Mesenchymal stem cell (in vitro differentiated cells and primary cell): ENCODE measurements at regions not wholly inside any gene's neighbourhood (a gene's known extent, or its start where the extent isn't known, plus 50 kb on each side); places are given as distances from the start of the nearest gene placed in this dataset.
A peak's percentile ranks its signal among the peaks of the same experiment; 100 is the strongest.

ENCODE experiments used
- DNase-seq: peaks from one replicate; pipeline ENCODE4 v3.0.0-alpha.2; 2013
- H2AFZ ChIP-seq: one replicate; pipeline ENCODE4 v1.6.1; 2013; ENCODE audit warnings: low read depth, mild to moderate bottlenecking, control low read depth, inconsistent platforms, low read length, moderate library complexity
- H2AK5ac ChIP-seq: 2 replicates; pipeline ENCODE4 v1.6.1; 2013; ENCODE audit warnings: low read length, moderate library complexity, mild to moderate bottlenecking, inconsistent platforms; ENCODE audit not compliant: severe bottlenecking
- H2BK120ac ChIP-seq: one replicate; pipeline ENCODE4 v1.6.1; 2013; ENCODE audit warnings: low read depth, mild to moderate bottlenecking, inconsistent platforms, low read length, moderate library complexity
- H2BK12ac ChIP-seq, 2 experiments: one replicate each; pipeline ENCODE4 v1.6.1; 2013; ENCODE audit warnings: inconsistent platforms in 2 of 2, low read length in 2 of 2, mild to moderate bottlenecking in 2 of 2, moderate library complexity in 2 of 2, control low read depth in 1 of 2
- H2BK15ac ChIP-seq: one replicate; pipeline ENCODE4 v1.6.1; 2013; ENCODE audit warnings: mild to moderate bottlenecking, low read depth, inconsistent platforms; ENCODE audit not compliant: poor library complexity, severe bottlenecking
- H2BK5ac ChIP-seq: 2 replicates; pipeline ENCODE4 v1.6.1; 2013; ENCODE audit warnings: low read depth, mild to moderate bottlenecking, low read length, control low read depth, inconsistent platforms; ENCODE audit not compliant: poor library complexity, severe bottlenecking
- H3K14ac ChIP-seq, 2 experiments: one replicate each; pipeline ENCODE4 v1.6.1; 2013; ENCODE audit warnings: inconsistent platforms in 2 of 2, low read length in 2 of 2, control low read depth in 1 of 2, mild to moderate bottlenecking in 1 of 2, moderate library complexity in 1 of 2
- H3K18ac ChIP-seq, 2 experiments: one replicate each; pipeline ENCODE4 v1.6.1; 2013; ENCODE audit warnings: inconsistent platforms in 2 of 2, low read length in 2 of 2, control low read depth in 1 of 2, low read depth in 1 of 2, mild to moderate bottlenecking in 1 of 2
- H3K23ac ChIP-seq, 2 experiments: one replicate each; pipeline ENCODE4 v1.6.1; 2013; ENCODE audit warnings: inconsistent platforms in 2 of 2, low read length in 2 of 2, mild to moderate bottlenecking in 2 of 2, moderate library complexity in 2 of 2, control low read depth in 1 of 2
- H3K27ac ChIP-seq: 2 replicates; pipeline ENCODE4 v1.5.1; 2013; ENCODE audit warnings: mild to moderate bottlenecking, moderate library complexity, low read length, control low read depth, inconsistent platforms; ENCODE audit not compliant: poor library complexity, severe bottlenecking
- H3K27me3 ChIP-seq, 2 experiments: 2 replicates each; pipeline versions ENCODE4 v1.6.1 to v1.7.0; 2013; ENCODE audit warnings: low read length in 2 of 2, mild to moderate bottlenecking in 2 of 2, moderate library complexity in 2 of 2, control low read depth in 1 of 2, inconsistent platforms in 1 of 2; ENCODE audit not compliant: control insufficient read depth in 1 of 2, insufficient read depth in 1 of 2
- H3K36me3 ChIP-seq, 2 experiments: 2 replicates each; pipeline versions ENCODE4 v1.6.1 to v1.7.0; 2013; ENCODE audit warnings: low read length in 2 of 2, control low read depth in 1 of 2, inconsistent platforms in 1 of 2, low read depth in 1 of 2, mild to moderate bottlenecking in 1 of 2; ENCODE audit not compliant: insufficient read depth in 2 of 2, control insufficient read depth in 1 of 2
- H3K4ac ChIP-seq, 2 experiments: one replicate each; pipeline ENCODE4 v1.6.1; 2013; ENCODE audit warnings: inconsistent platforms in 2 of 2, low read length in 2 of 2, mild to moderate bottlenecking in 2 of 2, moderate library complexity in 2 of 2, control low read depth in 1 of 2, low read depth in 1 of 2
- H3K4me1 ChIP-seq: 2 replicates; pipeline ENCODE4 v1.6.1; 2013; ENCODE audit warnings: low read depth, low read length, control low read depth; ENCODE audit not compliant: control insufficient read depth, insufficient read depth
- H3K4me2 ChIP-seq: 2 replicates; pipeline ENCODE4 v1.6.1; 2013; ENCODE audit warnings: low read length, mild to moderate bottlenecking, inconsistent platforms; ENCODE audit not compliant: poor library complexity, severe bottlenecking
- H3K4me3 ChIP-seq, 2 experiments: 2 replicates each; pipeline versions ENCODE4 v1.5.1 to v1.7.0; 2013; ENCODE audit warnings: low read length in 2 of 2, mild to moderate bottlenecking in 2 of 2, control low read depth in 1 of 2, low read depth in 1 of 2; ENCODE audit not compliant: insufficient read depth in 1 of 2
- H3K79me1 ChIP-seq: replicated peaks from 2 replicates; pipeline ENCODE4 v1.6.1; 2013; ENCODE audit warnings: mild to moderate bottlenecking, control low read depth, low read length, inconsistent platforms; ENCODE audit not compliant: poor library complexity, severe bottlenecking
- H3K9ac ChIP-seq: 2 replicates; pipeline ENCODE4 v1.7.0; 2013; ENCODE audit warnings: mild to moderate bottlenecking, low read length, moderate library complexity
- H3K9me3 ChIP-seq: 2 replicates; pipeline ENCODE4 v1.7.0; 2013; ENCODE audit warnings: mild to moderate bottlenecking, low read length; ENCODE audit not compliant: control insufficient read depth
- H4K8ac ChIP-seq: one replicate; pipeline ENCODE4 v1.6.1; 2013; ENCODE audit warnings: inconsistent platforms, mild to moderate bottlenecking, low read length, moderate library complexity
- H4K91ac ChIP-seq: one replicate; pipeline ENCODE4 v1.6.1; 2013; ENCODE audit warnings: mild to moderate bottlenecking, low read length, inconsistent platforms
- WGBS: methylation state at CpG from one replicate; pipeline ENCODE4 v1.1.7; 2013; ENCODE audit warnings: mixed read lengths; 5-methylcytosine and 5-hydroxymethylcytosine counted together

DNA sequence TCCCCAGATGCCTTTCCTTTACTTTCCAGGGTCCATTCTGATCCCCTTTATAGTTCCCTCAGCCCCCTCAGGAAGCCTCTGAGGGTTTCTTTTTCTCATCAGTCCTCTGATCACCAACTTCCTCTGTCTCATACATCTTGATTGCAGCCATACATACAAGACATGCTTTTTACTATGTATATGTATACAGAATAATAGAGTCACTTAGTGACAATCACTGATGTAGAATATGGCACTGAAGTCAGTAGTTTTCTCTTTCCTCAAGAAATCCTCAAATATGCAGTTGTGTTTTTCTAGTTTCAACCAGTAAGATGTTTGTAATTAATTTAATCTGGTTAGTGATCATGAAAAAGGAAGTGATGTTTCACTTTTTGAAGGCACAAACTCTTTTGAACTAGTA is 364.1 kb downstream of the MAN2A1 start:
- no peak overlapping the region for H3K4me2 ChIP-seq

GRCh38 chr5:110054240-110054639 is 364.5 kb downstream of the MAN2A1 start:
- H2BK120ac ChIP-seq = no peak overlapping the region
- WGBS = 68% methylated on average over 1 of the region's 2 CpGs
- H2AK5ac ChIP-seq = no peak overlapping the region
- no peak overlapping the region for H3K4ac ChIP-seq
- no peak overlapping the region for H2BK12ac ChIP-seq
- H3K23ac ChIP-seq = no peak overlapping the region
- H3K27me3 ChIP-seq = peaks cover 4 to 15% of the 10 kb centered on the region in 2 experiments
- H3K18ac ChIP-seq = no peak overlapping the region
- H2BK5ac ChIP-seq = no peak overlapping the region
- no peak overlapping the region for H4K8ac ChIP-seq
- H3K14ac ChIP-seq = no peak overlapping the region
- H3K79me1 ChIP-seq = no peaks in the 10 kb centered on the region
- no peak overlapping the region for H2BK15ac ChIP-seq
- H3K9ac ChIP-seq = no peak overlapping the region
- no peaks in the 10 kb centered on the region for H3K36me3 ChIP-seq
- H3K4me2 ChIP-seq = no peak overlapping the region
- H3K4me3 ChIP-seq = no peak overlapping the region
- H3K4me1 ChIP-seq = no peaks in the 10 kb centered on the region
- H3K27ac ChIP-seq = no peak overlapping the region
- no peak overlapping the region for H4K91ac ChIP-seq
- H3K9me3 ChIP-seq = no peaks in the 10 kb centered on the region
- H2AFZ ChIP-seq = no peak overlapping the region
- DNase-seq = peak; percentile 72

More for the DNA sequence above, 364.1 kb downstream of the MAN2A1 start:
- no peak overlapping the region for H2BK120ac ChIP-seq
- H3K18ac ChIP-seq = no peak overlapping the region
- DNase-seq = no peak
- H3K4me1 ChIP-seq = no peaks in the 10 kb centered on the region
- no peaks in the 10 kb centered on the region for H3K79me1 ChIP-seq
- H3K4ac ChIP-seq = peak overlapping the region in 1 of 2 experiments; percentile 64
- H3K27me3 ChIP-seq = peaks cover 4 to 17% of the 10 kb centered on the region in 2 experiments
- no peak overlapping the region for H3K9ac ChIP-seq
- no peak overlapping the region for H2BK15ac ChIP-seq
- no peak overlapping the region for H3K14ac ChIP-seq
- no peak overlapping the region for H2AK5ac ChIP-seq
- H2AFZ ChIP-seq = no peak overlapping the region
- no peak overlapping the region for H3K27ac ChIP-seq
- no peaks in the 10 kb centered on the region for H3K9me3 ChIP-seq
- H3K23ac ChIP-seq = no peak overlapping the region
- peak overlapping the region in 1 of 2 experiments; percentile 75 for H2BK12ac ChIP-seq
- no peak overlapping the region for H4K8ac ChIP-seq
- no peak overlapping the region for H4K91ac ChIP-seq
- no peak overlapping the region for H2BK5ac ChIP-seq
- no peak overlapping the region for H3K4me3 ChIP-seq
- no peaks in the 10 kb centered on the region for H3K36me3 ChIP-seq

GRCh38 chr5:110055302-110055701 is 365.6 kb downstream of the MAN2A1 start:
- no peak overlapping the region for H4K8ac ChIP-seq
- no peak overlapping the region for H2BK5ac ChIP-seq
- H4K91ac ChIP-seq = no peak overlapping the region
- DNase-seq = peak; percentile 27
- no peak overlapping the region for H2AK5ac ChIP-seq
- no peaks in the 10 kb centered on the region for H3K4me1 ChIP-seq
- H3K23ac ChIP-seq = no peak overlapping the region
- H3K27ac ChIP-seq = no peak overlapping the region
- H2AFZ ChIP-seq = no peak overlapping the region
- H3K27me3 ChIP-seq = peaks cover 0 to 9% of the 10 kb centered on the region in 2 experiments
- H3K4me3 ChIP-seq = no peak overlapping the region
- no peak overlapping the region for H3K4me2 ChIP-seq
- no peak overlapping the region for H2BK15ac ChIP-seq
- H3K9me3 ChIP-seq = no peaks in the 10 kb centered on the region
- H3K18ac ChIP-seq = no peak overlapping the region
- no peak overlapping the region for H3K4ac ChIP-seq
- 50% methylated on average over 1 of the region's 2 CpGs for whole genome bisulfite sequencing
- no peak overlapping the region for H3K14ac ChIP-seq
- H2BK12ac ChIP-seq = no peak overlapping the region
- no peaks in the 10 kb centered on the region for H3K79me1 ChIP-seq
- no peak overlapping the region for H2BK120ac ChIP-seq
- H3K9ac ChIP-seq = no peak overlapping the region
- H3K36me3 ChIP-seq = no peaks in the 10 kb centered on the region

- H3K79me1 ChIP-seq = no peaks in the 10 kb centered on the region
- no peak for DNase-seq
- H3K9me3 ChIP-seq = no peaks in the 10 kb centered on the region
- no peak overlapping the region for H3K14ac ChIP-seq
- no peaks in the 10 kb centered on the region for H3K36me3 ChIP-seq
- no peak overlapping the region for H3K23ac ChIP-seq
- no peak overlapping the region for H3K9ac ChIP-seq
- H4K8ac ChIP-seq = no peak overlapping the region
- no peak overlapping the region for H2AFZ ChIP-seq
- no peak overlapping the region for H3K4me3 ChIP-seq
- no peak overlapping the region for H3K27ac ChIP-seq
- H2AK5ac ChIP-seq = no peak overlapping the region
- WGBS = 93% methylated on average over 2 of the region's 2 CpGs
- H2BK12ac ChIP-seq = no peak overlapping the region
- H2BK5ac ChIP-seq = no peak overlapping the region
- no peaks in the 10 kb centered on the region for H3K4me1 ChIP-seq
- no peak overlapping the region for H4K91ac ChIP-seq
- no peak overlapping the region for H3K18ac ChIP-seq
- no peak overlapping the region for H3K4me2 ChIP-seq
- H2BK120ac ChIP-seq = no peak overlapping the region
- H2BK15ac ChIP-seq = no peak overlapping the region
- no peak overlapping the region for H3K4ac ChIP-seq
- H3K27me3 ChIP-seq = peaks cover 0 to 1% of the 10 kb centered on the region in 2 experiments
These were observed 366.9 kb downstream of the MAN2A1 start for GRCh38 chr5:110056580-110057114.
